ENCODE measurements at regions not wholly inside any gene's neighbourhood (a gene's known extent, or its start where the extent isn't known, plus 50 kb on each side); places are given as distances from the start of the nearest gene placed in this dataset.

GRCh38 chr6:21802175-21802822, 208.7 kb downstream of the SOX4 start:
- no peak overlapping the region for H4K91ac ChIP-seq (ENCODE audit: insufficient read length, low read depth, low read length)
- H3K18ac ChIP-seq (ENCODE audit: insufficient read length, low read depth, low read length), result no peak overlapping the region
- H4K20me1 ChIP-seq (ENCODE audit: control insufficient read depth, insufficient read depth, insufficient read length), result no peaks in the 10 kb centered on the region
- H4K8ac ChIP-seq (replicated peaks; ENCODE audit: insufficient read length, low read depth, low read length), result no peak overlapping the region
- no peak overlapping the region for H2BK120ac ChIP-seq (ENCODE audit: low read depth, low read length, poor library complexity, severe bottlenecking)
- H3K27me3 ChIP-seq (ENCODE audit: insufficient read depth, low read length), result no peaks in the 10 kb centered on the region
- H2AK5ac ChIP-seq (ENCODE audit: insufficient read length, low read length), result no peak overlapping the region
- Mint-ChIP-seq H3K9me3 (peaks cover 9 to 14% of the 10 kb centered on the region in 2 experiments), H3K27me3 (ENCODE audit: low read depth) (no peaks in the 10 kb centered on the region), H3K4me3 (no peak overlapping the region), H3K4me1 (peaks cover 24 to 25% of the 10 kb centered on the region in 2 experiments), H3K36me3 (ENCODE audit: insufficient read depth in 1 of 3, low read depth in 3 of 3) (peaks cover 24 to 40% (median 38%) of the 10 kb centered on the region in 3 experiments), H3K27ac (peak overlapping the region in 1 of 3 experiments; percentile 62; a peak in 1 of 7 replicates)
- H3T11ph ChIP-seq (ENCODE audit: low read length), result no peak overlapping the region
- peaks cover 5% of the 10 kb centered on the region; the same call in 1 of the 2 replicates for H3K79me2 ChIP-seq (ENCODE audit: insufficient read depth, low read length)
- no CpG with 5 or more reads among the region's 2 CpGs for WGBS (ENCODE audit: extremely low coverage, insufficient read length, low lambda C conversion rate)
- no peak overlapping the region for H3K27ac ChIP-seq (ENCODE audit: insufficient read length, low read depth, low read length)
- H3K56ac ChIP-seq (ENCODE audit: insufficient read length, low read depth, low read length), result no peak overlapping the region
- H2BK5ac ChIP-seq (ENCODE audit: insufficient read length, low read length), result no peak overlapping the region
- no peak overlapping the region for H2AFZ ChIP-seq (ENCODE audit: low read length)
- no peak overlapping the region for H2BK15ac ChIP-seq (ENCODE audit: low read depth, low read length)
- H3K4me1 ChIP-seq (ENCODE audit: insufficient read depth, low read length), result peaks cover 10% of the 10 kb centered on the region; the same call in 1 of the 2 replicates
- no peaks in the 10 kb centered on the region for H3K9me3 ChIP-seq (ENCODE audit: control insufficient read depth, low read depth, low read length)
- H3K23ac ChIP-seq (ENCODE audit: insufficient read length, low read depth, low read length), result no peak overlapping the region
- TF ChIP-seq, protein P1, sequence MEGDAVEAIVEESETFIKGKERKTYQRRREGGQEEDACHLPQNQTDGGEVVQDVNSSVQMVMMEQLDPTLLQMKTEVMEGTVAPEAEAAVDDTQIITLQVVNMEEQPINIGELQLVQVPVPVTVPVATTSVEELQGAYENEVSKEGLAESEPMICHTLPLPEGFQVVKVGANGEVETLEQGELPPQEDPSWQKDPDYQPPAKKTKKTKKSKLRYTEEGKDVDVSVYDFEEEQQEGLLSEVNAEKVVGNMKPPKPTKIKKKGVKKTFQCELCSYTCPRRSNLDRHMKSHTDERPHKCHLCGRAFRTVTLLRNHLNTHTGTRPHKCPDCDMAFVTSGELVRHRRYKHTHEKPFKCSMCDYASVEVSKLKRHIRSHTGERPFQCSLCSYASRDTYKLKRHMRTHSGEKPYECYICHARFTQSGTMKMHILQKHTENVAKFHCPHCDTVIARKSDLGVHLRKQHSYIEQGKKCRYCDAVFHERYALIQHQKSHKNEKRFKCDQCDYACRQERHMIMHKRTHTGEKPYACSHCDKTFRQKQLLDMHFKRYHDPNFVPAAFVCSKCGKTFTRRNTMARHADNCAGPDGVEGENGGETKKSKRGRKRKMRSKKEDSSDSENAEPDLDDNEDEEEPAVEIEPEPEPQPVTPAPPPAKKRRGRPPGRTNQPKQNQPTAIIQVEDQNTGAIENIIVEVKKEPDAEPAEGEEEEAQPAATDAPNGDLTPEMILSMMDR (conservative IDR thresholded peaks at IDR 0.05), result no peak
- peaks cover 8% of the 10 kb centered on the region for H3K79me1 ChIP-seq (ENCODE audit: insufficient read depth, low read depth, low read length, poor library complexity, severe bottlenecking)
- no peak overlapping the region for H3K14ac ChIP-seq (ENCODE audit: insufficient read depth, low read length)
- no peak overlapping the region for H3K4me2 ChIP-seq (ENCODE audit: insufficient read depth, insufficient read length, low read length)
- DNase-seq, result no peak
- H3K4ac ChIP-seq (ENCODE audit: low read depth, low read length), result no peak overlapping the region
- H3K9ac ChIP-seq (ENCODE audit: extremely low read depth, insufficient read length, low read length), result no peak overlapping the region
- H2BK12ac ChIP-seq (ENCODE audit: insufficient read length, low read depth, low read length), result no peak overlapping the region
- no peaks in the 10 kb centered on the region for H3K23me2 ChIP-seq (ENCODE audit: insufficient read length, low read depth, low read length, poor library complexity, severe bottlenecking)
- no peak overlapping the region for H4K5ac ChIP-seq (ENCODE audit: insufficient read length, low read depth, low read length)
- no peak overlapping the region for H2BK20ac ChIP-seq (ENCODE audit: low read depth, low read length, poor library complexity, severe bottlenecking)
